Adipocyte (in vitro differentiated cells): ENCODE measurements at regions not wholly inside any gene's neighbourhood (a gene's known extent, or its start where the extent isn't known, plus 50 kb on each side); places are given as distances from the start of the nearest gene placed in this dataset.
"Not testable (repeated sequence)": the region's sequence is repeated elsewhere in the genome, so short reads cannot be mapped to it uniquely, and the experiment has no call there.

Experiments
- DNase-seq: peaks from one replicate; pipeline ENCODE4 v3.0.0-alpha.2; 2015; ENCODE audit warnings: low read depth
- H3K27me3 ChIP-seq: replicated peaks from 2 replicates; pipeline ENCODE4 v1.7.0; 2013; ENCODE audit warnings: mild to moderate bottlenecking, low read length, moderate library complexity; ENCODE audit not compliant: control insufficient read depth, insufficient read depth
- H3K36me3 ChIP-seq: 2 replicates; pipeline ENCODE4 v1.7.0; 2013; ENCODE audit warnings: low read length, mild to moderate bottlenecking, moderate library complexity; ENCODE audit not compliant: control insufficient read depth, insufficient read depth, severe bottlenecking
- H3K4me1 ChIP-seq: 2 replicates; pipeline ENCODE4 v1.7.0; 2013; ENCODE audit warnings: mild to moderate bottlenecking, low read length, moderate library complexity; ENCODE audit not compliant: control insufficient read depth, insufficient read depth
- H3K4me3 ChIP-seq: 2 replicates; pipeline ENCODE4 v1.7.0; 2013; ENCODE audit warnings: mild to moderate bottlenecking, low read length, moderate library complexity
- H3K9ac ChIP-seq: 2 replicates; pipeline ENCODE4 v1.7.0; 2013; ENCODE audit warnings: mild to moderate bottlenecking, low read length, moderate library complexity
- H3K9me3 ChIP-seq: 2 replicates; pipeline ENCODE4 v1.7.0; 2013; ENCODE audit warnings: mild to moderate bottlenecking, low read length, moderate library complexity; ENCODE audit not compliant: control insufficient read depth

- no peak overlapping the region for H3K4me3 ChIP-seq
Observed at GRCh38 chr13:90592943-90593342, 754.5 kb upstream of the MIR17HG start.

DNA sequence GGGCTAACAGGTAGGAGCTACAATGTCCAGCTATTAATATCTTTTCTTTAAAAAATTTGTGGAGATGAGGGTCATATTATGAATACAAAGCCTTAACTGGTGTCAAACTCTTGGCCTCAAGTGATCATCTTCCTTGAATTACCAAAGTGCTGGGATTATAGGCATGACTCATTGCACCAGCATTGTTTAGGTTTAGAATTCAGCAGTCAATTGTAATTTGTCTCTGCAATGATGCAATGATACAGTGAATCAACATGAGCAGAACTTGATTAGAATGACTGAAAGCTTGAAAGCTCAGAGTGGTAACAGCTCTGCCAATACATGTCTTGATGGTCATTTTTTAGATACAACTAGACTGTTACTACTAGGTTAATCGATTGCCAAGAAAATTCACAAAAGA is 752.8 kb upstream of the MIR17HG start:
- no peaks in the 10 kb centered on the region for H3K36me3 ChIP-seq
- peaks cover 8% of the 10 kb centered on the region for H3K4me1 ChIP-seq
- peak; percentile 61 for DNase-seq
- no peak overlapping the region for H3K4me3 ChIP-seq
- H3K9me3 ChIP-seq, result peaks cover 5% of the 10 kb centered on the region
- H3K9ac ChIP-seq, result no peak overlapping the region
- H3K27me3 ChIP-seq, result no peaks in the 10 kb centered on the region

More at GRCh38 chr13:90592943-90593342, 754.5 kb upstream of the MIR17HG start:
- DNase-seq, result no peak
- Histone ChIP-seq H3K36me3 (no peaks in the 10 kb centered on the region), H3K27me3 (no peaks in the 10 kb centered on the region), H3K9ac (no peak overlapping the region), H3K9me3 (peaks cover 5% of the 10 kb centered on the region), H3K4me1 (peaks cover 8% of the 10 kb centered on the region)

DNA sequence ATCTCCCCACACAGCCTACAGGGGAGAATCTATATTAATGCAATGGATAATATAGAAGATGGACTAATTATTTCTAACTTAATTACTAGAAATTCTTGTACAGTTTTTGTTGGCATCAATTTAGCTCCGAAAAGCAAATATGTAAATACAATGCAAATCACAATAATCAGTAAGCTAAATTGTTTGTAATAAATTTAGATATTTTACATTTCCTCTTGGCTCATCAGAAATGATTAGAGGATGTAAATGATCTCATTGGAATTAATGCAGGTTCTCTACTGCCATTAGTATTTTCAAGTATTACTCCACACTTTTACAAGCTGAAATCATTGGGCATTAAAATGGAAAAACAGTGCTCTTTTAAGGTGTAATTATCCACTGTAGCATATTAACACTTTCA is 741.8 kb upstream of the MIR17HG start:
- no peaks in the 10 kb centered on the region for H3K27me3 ChIP-seq
- no peaks in the 10 kb centered on the region for H3K36me3 ChIP-seq
- no peak for DNase-seq
- H3K4me3 ChIP-seq, result no peak overlapping the region
- no peaks in the 10 kb centered on the region for H3K9me3 ChIP-seq
- no peak overlapping the region for H3K9ac ChIP-seq
- no peaks in the 10 kb centered on the region for H3K4me1 ChIP-seq

DNA sequence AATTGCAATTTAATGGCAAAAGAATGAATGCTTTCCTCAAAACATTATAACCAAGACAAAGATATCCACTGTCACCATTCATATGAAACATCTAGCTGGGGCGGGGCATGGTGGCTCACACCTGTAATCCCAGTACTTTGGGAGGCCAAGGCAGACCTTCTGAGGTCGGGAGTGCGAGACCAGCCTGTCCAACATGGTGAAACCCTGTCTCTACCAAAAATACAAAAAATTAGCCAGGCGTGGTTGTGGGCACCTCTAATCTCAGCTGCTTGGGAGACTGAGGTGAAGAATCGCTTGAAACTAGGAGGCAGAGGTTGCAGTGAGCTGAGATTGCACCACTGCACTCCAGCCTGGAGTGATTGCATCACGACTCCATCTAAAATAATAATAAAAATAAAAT is 740.6 kb upstream of the MIR17HG start:
- not testable (repeated sequence) for H3K9ac ChIP-seq, H3K4me3 ChIP-seq, H3K36me3 ChIP-seq, H3K27me3 ChIP-seq, H3K4me1 ChIP-seq, DNase-seq, H3K9me3 ChIP-seq

DNA sequence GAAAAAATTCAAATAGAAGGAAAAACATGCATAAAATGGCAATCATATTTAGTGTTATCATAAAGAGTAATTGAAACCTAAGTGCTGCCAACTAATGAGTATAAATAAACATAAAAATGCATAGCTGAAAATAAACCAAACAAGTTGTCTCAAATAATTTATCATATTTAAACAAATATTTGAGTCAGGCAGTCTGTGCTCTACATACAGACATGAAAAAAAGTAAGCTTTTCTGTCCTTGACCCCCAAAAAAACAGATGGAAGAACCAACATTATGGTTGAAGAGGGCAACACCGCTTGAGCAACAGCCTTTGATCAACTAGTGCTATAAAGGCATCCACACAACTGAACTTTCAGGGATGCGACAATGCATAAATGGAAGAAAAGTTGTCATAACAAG is 735.1 kb upstream of the MIR17HG start:
- H3K27me3 ChIP-seq, result no peaks in the 10 kb centered on the region
- H3K4me3 ChIP-seq, result no peak overlapping the region
- H3K9ac ChIP-seq, result no peak overlapping the region
- no peaks in the 10 kb centered on the region for H3K4me1 ChIP-seq
- DNase-seq, result no peak
- H3K36me3 ChIP-seq, result no peaks in the 10 kb centered on the region
- no peaks in the 10 kb centered on the region for H3K9me3 ChIP-seq

GRCh38 chr13:90613076-90613795 is 734.3 kb upstream of the MIR17HG start:
- Histone ChIP-seq H3K36me3 (no peaks in the 10 kb centered on the region), H3K9ac (no peak overlapping the region), H3K4me1 (no peaks in the 10 kb centered on the region), H3K27me3 (no peaks in the 10 kb centered on the region), H3K4me3 (no peak overlapping the region), H3K9me3 (no peaks in the 10 kb centered on the region)
- no peak for DNase-seq

DNA sequence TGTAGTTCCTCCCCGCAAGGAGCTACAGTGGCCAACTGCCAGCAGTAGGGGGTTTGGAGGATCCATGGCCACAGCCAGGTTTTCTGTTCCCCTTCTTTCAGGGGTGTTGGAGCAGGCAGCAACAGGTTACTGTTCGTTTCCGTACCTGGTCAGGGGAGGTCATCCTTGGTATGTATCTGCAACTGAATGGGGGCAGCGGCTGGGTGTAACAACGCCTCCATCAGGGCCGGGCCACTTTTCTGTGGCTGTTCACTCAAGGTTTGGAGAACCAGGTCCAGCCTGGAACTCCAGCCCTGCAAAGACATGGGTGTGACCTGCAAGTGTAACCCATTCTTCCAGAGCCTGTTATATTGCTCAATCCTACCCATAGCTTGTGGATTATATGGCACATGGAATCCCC is 732.3 kb upstream of the MIR17HG start:
- no peak overlapping the region for H3K4me3 ChIP-seq
- DNase-seq, result no peak

GRCh38 chr13:90615767-90616166 is 731.7 kb upstream of the MIR17HG start:
- H3K4me1 ChIP-seq, result no peaks in the 10 kb centered on the region
- H3K36me3 ChIP-seq, result no peaks in the 10 kb centered on the region
- no peak for DNase-seq

More for the DNA sequence above, 732.3 kb upstream of the MIR17HG start:
- Histone ChIP-seq H3K9me3 (no peaks in the 10 kb centered on the region), H3K27me3 (no peaks in the 10 kb centered on the region), H3K36me3 (no peaks in the 10 kb centered on the region), H3K9ac (no peak overlapping the region), H3K4me1 (no peaks in the 10 kb centered on the region)

DNA sequence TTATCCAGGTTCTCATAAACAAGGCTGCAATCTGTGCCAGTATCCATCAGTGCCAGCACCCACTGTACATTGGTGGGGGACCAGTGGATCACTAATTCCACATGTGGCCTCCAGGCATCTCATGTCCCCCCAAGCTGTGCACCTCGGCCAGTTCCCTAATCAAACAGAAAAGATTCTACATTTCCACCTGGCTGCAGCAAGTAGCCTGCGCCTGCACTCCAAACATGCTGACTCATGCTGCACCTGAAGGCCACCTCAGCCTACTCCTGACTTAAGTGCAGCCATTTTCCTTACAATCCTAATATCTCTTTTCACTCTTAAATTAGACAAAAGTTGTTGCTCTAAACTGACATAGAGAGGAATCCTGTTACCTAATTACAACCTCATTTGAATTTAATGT is 729.4 kb upstream of the MIR17HG start:
- H3K4me3 ChIP-seq, result no peak overlapping the region

More at GRCh38 chr13:90615767-90616166, 731.7 kb upstream of the MIR17HG start:
- H3K9me3 ChIP-seq, result no peaks in the 10 kb centered on the region
- H3K4me3 ChIP-seq, result no peak overlapping the region
- no peak overlapping the region for H3K9ac ChIP-seq
- H3K27me3 ChIP-seq, result no peaks in the 10 kb centered on the region

DNA sequence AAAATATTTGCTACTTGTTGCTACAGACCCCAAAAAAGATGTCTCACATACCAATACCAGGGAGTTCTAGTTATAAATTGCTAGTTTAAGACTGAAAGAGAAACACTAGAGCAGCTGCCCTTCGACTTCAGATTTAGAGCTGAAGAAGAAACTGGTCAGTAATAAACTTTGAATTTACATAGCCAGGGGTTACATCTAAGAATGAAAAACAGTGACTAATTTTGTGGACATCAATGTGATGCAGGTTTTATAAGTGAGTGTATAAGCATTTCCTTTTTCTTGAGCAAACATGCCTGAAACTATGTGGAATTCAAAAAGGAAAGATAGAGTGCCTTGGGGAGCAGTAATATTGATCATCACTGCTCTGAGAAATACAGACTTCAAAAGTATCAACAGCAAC is 724.9 kb upstream of the MIR17HG start:
- Histone ChIP-seq H3K9ac (no peak overlapping the region), H3K4me3 (no peak overlapping the region), H3K27me3 (no peaks in the 10 kb centered on the region), H3K4me1 (peaks cover 7% of the 10 kb centered on the region), H3K9me3 (no peaks in the 10 kb centered on the region), H3K36me3 (no peaks in the 10 kb centered on the region)
- DNase-seq, result peak; percentile 4

More for the DNA sequence above, 729.4 kb upstream of the MIR17HG start:
- H3K27me3 ChIP-seq, result no peaks in the 10 kb centered on the region
- no peak overlapping the region for H3K9ac ChIP-seq
- H3K9me3 ChIP-seq, result no peaks in the 10 kb centered on the region
- H3K36me3 ChIP-seq, result no peaks in the 10 kb centered on the region
- peaks cover 7% of the 10 kb centered on the region for H3K4me1 ChIP-seq
- DNase-seq, result no peak

DNA sequence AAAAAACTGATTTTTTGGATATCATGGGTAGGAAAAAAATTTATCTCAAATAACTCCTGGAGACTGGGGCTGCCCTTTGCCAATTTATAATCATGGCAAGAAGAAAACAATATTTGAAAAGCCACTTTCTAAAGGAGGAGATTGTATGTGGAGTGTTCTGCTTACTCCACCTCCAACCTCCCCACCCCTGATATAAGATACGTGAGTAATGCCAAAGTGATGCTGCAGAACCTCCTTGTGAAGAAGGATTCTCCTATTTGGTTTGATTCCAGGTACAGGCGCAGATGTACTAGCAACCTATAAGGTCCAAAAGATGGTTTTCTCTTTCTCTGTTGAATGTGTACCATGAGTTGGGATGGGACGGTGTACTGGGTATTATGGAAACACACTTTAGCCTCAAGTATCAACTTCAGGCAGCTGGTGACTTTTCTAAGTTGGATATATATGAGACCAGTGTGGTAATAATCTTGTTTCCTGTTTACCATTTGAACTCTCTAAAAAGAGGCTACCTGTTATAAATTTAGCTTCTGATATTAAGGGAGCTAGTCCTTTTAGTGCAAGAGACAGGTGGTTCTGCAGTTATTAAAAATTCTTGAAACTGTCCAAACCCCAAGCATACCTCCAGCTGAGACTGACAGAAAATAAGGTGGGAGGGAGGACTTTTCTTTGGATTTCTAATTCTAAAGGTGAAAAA is 724.0 kb upstream of the MIR17HG start:
- H3K27me3 ChIP-seq, result no peaks in the 10 kb centered on the region
- H3K9ac ChIP-seq, result no peak overlapping the region
- no peaks in the 10 kb centered on the region for H3K36me3 ChIP-seq
- DNase-seq, result no peak
- no peaks in the 10 kb centered on the region for H3K9me3 ChIP-seq
- H3K4me1 ChIP-seq, result peaks cover 7% of the 10 kb centered on the region
- H3K4me3 ChIP-seq, result no peak overlapping the region
